ENCODE measurements at regions not wholly inside any gene's neighbourhood (a gene's known extent, or its start where the extent isn't known, plus 50 kb on each side); places are given as distances from the start of the nearest gene placed in this dataset.

GRCh38 chr4:121227341-121227792 is 63.2 kb upstream of the TNIP3 start:
- no peak for DNase-seq (ENCODE audit: low spot score)

GRCh38 chr4:121226362-121226761 is 62.2 kb upstream of the TNIP3 start:
- DNase-seq (ENCODE audit: low spot score) = no peak

GRCh38 chr4:121221608-121222007 is 57.5 kb upstream of the TNIP3 start:
- no peak for DNase-seq (ENCODE audit: low spot score)

- no peak for DNase-seq (ENCODE audit: low spot score)
Observed at GRCh38 chr4:121221201-121221600, 57.1 kb upstream of the TNIP3 start.

- no peak for DNase-seq (ENCODE audit: low spot score)
Observed at GRCh38 chr4:121220698-121221097, 56.6 kb upstream of the TNIP3 start.

DNA sequence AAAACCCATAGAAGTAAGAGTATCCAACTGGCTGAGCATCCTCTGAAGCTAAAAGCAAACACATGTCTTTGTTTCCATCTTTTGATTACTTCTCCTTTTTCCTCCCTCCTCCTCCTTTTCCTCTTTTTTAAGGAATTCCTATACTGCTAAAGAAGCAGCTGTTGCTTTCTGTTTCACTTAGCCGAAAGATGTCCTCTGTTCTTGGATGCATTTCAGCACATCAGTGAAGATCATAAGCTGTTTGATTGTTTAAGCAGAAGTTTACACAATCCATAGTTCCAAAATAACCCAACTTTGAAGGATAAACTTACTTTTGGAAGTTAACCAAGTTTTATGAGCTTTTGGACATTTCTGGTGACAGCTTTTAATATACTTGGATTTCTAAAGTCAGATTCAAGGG is 55.1 kb upstream of the TNIP3 start:
- no peak for DNase-seq (ENCODE audit: low spot score)

DNA sequence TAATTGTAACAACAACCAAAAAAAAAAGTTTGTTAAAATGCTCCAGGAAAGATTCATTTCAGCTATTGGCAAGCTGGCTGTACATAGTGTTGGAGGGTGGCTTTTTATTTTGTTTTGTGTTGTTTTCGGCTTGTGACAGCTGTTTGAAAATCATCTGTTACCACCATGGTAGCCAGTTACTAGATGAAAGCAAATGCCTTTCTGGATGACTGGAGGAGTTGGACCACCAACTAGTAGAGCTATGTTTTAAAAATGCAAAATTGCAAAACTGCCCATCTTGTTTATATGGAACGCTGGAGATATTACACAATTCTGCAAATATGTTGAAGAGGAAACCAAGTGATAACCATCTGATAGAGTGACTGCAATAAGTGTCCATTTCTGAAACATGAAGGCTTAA is 53.2 kb upstream of the TNIP3 start:
- DNase-seq (ENCODE audit: low spot score) = no peak

- DNase-seq (ENCODE audit: low spot score) = no peak
Observed at GRCh38 chr4:121216461-121216860, 52.3 kb upstream of the TNIP3 start.

DNA sequence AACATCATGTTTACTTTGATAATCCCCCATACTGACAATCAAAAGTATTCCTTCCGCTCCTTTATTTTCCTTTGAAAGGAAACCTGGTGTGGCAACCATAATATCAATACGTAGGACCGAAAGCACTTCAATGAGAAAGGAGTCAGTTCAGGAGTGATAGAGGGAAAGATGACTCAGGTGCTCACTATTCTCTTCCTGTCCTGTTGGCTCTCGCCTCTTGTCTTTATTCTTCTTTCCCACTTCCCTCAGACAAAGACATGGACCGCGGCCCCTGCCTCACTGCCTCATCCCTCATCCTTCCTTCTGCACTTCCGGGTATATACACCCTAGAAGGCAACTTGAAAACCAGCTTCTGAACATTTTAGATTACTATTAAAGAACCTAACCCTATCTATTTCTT is 49.8 kb upstream of the TNIP3 start:
- DNase-seq (ENCODE audit: low spot score) = no peak

All from LoVo (cell line).